GM06990 (cell line): ENCODE measurements at regions not wholly inside any gene's neighbourhood (a gene's known extent, or its start where the extent isn't known, plus 50 kb on each side); places are given as distances from the start of the nearest gene placed in this dataset.

ENCODE experiments used
- DNase-seq: peaks from one replicate; pipeline ENCODE4 v3.0.0-alpha.2; 2011; ENCODE audit not compliant: insufficient read length; ENCODE audit errors: extremely low read depth
- H3K27me3 ChIP-seq: replicated peaks from 2 replicates; pipeline ENCODE4 v1.6.0; 2011; ENCODE audit warnings: low read length; ENCODE audit not compliant: control insufficient read depth, insufficient read depth
- H3K36me3 ChIP-seq: 2 replicates; pipeline ENCODE4 v1.5.1; 2011; ENCODE audit warnings: low read length; ENCODE audit not compliant: control insufficient read depth, insufficient read depth
- H3K4me3 ChIP-seq: replicated peaks from 2 replicates; pipeline ENCODE4 v1.5.1; 2011; ENCODE audit warnings: low read depth, mild to moderate bottlenecking, control low read depth, low read length
- CTCF ChIP-seq: IDR thresholded peaks from 2 replicates; pipeline ENCODE4 v1.5.1; 2011; ENCODE audit warnings: low read length, control low read depth, mild to moderate bottlenecking, inconsistent platforms; ENCODE audit not compliant: insufficient read depth, poor library complexity, severe bottlenecking

GRCh38 chr12:103114296-103115055 is 157.0 kb downstream of the ASCL1 start:
- no peak overlapping the region for H3K4me3 ChIP-seq
- H3K36me3 ChIP-seq: no peaks in the 10 kb centered on the region
- peak; percentile 69 for DNase-seq
- TF ChIP-seq CTCF: no peak
- H3K27me3 ChIP-seq: no peaks in the 10 kb centered on the region

GRCh38 chr12:103128862-103129501 is 171.5 kb downstream of the ASCL1 start:
- DNase-seq: no peak
- H3K36me3 ChIP-seq: no peaks in the 10 kb centered on the region
- no peak for TF ChIP-seq CTCF
- no peaks in the 10 kb centered on the region for H3K27me3 ChIP-seq
- H3K4me3 ChIP-seq: no peak overlapping the region

GRCh38 chr12:103130564-103130963 is 173.1 kb downstream of the ASCL1 start:
- no peak for DNase-seq
- no peak for TF ChIP-seq CTCF
- Histone ChIP-seq H3K4me3 (no peak overlapping the region), H3K27me3 (no peaks in the 10 kb centered on the region), H3K36me3 (no peaks in the 10 kb centered on the region)

- Histone ChIP-seq H3K27me3 (no peaks in the 10 kb centered on the region), H3K36me3 (no peaks in the 10 kb centered on the region), H3K4me3 (no peak overlapping the region)
- TF ChIP-seq CTCF: no peak
- no peak for DNase-seq
Measured at GRCh38 chr12:103138538-103138937, 181.1 kb downstream of the ASCL1 start.

GRCh38 chr12:103139876-103140275 is 182.4 kb downstream of the ASCL1 start:
- no peak for TF ChIP-seq CTCF
- H3K36me3 ChIP-seq: no peaks in the 10 kb centered on the region
- H3K4me3 ChIP-seq: no peak overlapping the region
- no peaks in the 10 kb centered on the region for H3K27me3 ChIP-seq
- DNase-seq: no peak
